RWPE1 (cell line): ENCODE measurements at regions not wholly inside any gene's neighbourhood (a gene's known extent, or its start where the extent isn't known, plus 50 kb on each side); places are given as distances from the start of the nearest gene placed in this dataset.
"Not testable (repeated sequence)": the region's sequence is repeated elsewhere in the genome, so short reads cannot be mapped to it uniquely, and the experiment has no call there.

Experiments
- CTCF ChIA-PET: fragments of 350-600 bp; sonication (Branson Sonifier 250); formaldehyde crosslinking; extraction: SDS; loops from one replicate; lab custom pipeline; 2021; lab: Yijun Ruan, JAX
- POLR2A ChIA-PET: fragments of 400-600 bp; formaldehyde crosslinking; extraction: SDS; loops from one replicate; lab custom pipeline; 2020; ENCODE audit warnings: antibody characterized with exemption; ENCODE audit not compliant: low non-redundant PET; lab: Yijun Ruan, JAX
- DNase-seq: peaks from one replicate; pipeline ENCODE4 v3.0.0; 2012; ENCODE audit warnings: low spot score
- H3K27ac ChIP-seq: fragments of 450-650 bp; 2 replicates; pipeline ENCODE4 v1.5.1; 2017
- TF ChIP-seq, protein P1 (sequence below): fragments of 450-650 bp; conservative IDR thresholded peaks from 2 replicates; pipeline ENCODE4 v1.5.1; 2017; ENCODE audit warnings: low read depth, mild to moderate bottlenecking

DNA sequence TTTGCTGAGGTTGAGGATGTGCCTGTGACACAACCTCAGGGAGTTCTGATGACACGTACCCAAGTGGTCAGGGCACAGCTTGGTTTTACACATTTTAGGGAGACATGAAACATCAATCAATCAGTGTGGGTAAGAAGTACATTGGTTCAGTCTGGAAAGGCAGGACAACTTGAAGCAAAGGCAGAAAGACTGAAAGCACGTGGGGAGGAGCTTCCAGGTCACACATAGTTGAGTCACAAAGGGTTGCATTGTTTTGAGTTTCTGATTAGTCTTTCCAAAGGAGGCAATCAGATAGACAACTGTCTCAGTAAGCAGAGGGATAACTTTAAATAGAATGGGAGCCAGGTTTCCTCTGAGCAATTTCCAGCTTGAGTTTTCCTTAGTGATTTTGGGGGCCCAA is 1910.0 kb upstream of the AGA start:
- DNase-seq, result no peak
- ChIA-PET CTCF (no interaction called here), POLR2A (no interaction called here)

DNA sequence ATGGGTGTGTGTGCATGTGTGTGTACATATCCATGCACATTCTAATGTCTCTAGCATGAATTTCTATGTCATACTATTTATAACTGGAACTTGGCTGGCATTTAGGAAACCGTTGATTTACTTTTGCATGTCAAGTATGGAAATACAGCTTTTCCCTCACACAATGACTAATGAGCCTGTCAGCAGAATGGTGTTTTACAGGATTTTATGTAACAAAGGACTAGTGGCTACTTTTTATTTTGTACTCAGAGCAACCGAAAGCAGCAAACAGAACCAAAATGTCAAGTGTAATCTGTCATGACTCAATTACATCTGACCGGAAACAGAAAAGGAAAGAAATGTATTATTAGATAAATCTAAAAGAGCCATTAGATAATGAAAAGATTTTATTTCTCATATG is 1911.5 kb upstream of the AGA start:
- TF ChIP-seq, protein P1, sequence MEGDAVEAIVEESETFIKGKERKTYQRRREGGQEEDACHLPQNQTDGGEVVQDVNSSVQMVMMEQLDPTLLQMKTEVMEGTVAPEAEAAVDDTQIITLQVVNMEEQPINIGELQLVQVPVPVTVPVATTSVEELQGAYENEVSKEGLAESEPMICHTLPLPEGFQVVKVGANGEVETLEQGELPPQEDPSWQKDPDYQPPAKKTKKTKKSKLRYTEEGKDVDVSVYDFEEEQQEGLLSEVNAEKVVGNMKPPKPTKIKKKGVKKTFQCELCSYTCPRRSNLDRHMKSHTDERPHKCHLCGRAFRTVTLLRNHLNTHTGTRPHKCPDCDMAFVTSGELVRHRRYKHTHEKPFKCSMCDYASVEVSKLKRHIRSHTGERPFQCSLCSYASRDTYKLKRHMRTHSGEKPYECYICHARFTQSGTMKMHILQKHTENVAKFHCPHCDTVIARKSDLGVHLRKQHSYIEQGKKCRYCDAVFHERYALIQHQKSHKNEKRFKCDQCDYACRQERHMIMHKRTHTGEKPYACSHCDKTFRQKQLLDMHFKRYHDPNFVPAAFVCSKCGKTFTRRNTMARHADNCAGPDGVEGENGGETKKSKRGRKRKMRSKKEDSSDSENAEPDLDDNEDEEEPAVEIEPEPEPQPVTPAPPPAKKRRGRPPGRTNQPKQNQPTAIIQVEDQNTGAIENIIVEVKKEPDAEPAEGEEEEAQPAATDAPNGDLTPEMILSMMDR, result no peak
- ChIA-PET CTCF (no interaction called here), POLR2A (no interaction called here)
- H3K27ac ChIP-seq, result no peak overlapping the region
- no peak for DNase-seq

More for the DNA sequence above, 1910.0 kb upstream of the AGA start:
- H3K27ac ChIP-seq, result no peak overlapping the region
- TF ChIP-seq, protein P1, result no peak

DNA sequence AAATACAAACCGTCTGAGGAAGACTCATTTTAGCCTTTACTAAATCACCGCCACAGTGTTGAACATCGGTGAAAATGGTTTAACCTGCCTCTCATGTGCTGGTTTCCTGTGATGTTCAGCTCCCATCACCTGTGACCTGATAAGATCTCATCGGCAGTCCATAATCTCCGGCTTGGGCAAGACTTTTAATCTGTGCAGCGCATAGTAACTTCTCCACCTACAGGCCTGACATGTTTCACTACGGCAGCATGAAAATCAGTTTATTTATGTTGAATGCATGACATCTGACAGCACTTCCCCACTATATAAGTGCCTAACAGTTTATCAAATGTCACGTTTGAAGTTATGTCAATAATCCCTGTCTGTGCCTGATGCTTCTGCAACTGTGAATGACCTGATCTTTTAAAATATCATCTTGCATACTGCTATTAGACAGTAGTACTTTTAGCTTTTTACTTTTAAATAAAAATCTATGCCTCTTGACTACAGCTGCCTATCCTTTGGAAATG is 1919.8 kb upstream of the AGA start:
- DNase-seq, result no peak
- TF ChIP-seq, protein P1, result no peak
- POLR2A ChIA-PET, result no interaction called here
- CTCF ChIA-PET, result no interaction called here
- no peak overlapping the region for H3K27ac ChIP-seq

DNA sequence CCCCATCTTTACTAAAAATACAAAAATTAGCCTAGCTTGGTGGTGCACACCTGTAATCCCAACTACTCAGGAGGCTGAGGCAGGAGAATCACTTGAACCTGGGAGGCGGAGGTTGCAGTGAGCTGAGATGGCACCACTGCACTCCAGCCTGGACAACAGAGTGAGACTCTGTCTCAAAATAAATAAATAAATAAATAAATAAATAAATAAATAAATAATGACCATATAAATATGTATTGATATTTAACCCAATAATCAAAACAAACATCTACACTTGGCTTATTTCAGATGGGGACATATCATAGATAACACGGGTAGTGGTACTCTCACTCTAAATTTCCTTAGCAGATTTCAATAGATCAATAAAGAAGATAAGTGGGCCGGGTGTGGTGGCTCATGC is 1923.7 kb upstream of the AGA start:
- DNase-seq, H3K27ac ChIP-seq, POLR2A ChIA-PET, CTCF ChIA-PET: not testable (repeated sequence)

DNA sequence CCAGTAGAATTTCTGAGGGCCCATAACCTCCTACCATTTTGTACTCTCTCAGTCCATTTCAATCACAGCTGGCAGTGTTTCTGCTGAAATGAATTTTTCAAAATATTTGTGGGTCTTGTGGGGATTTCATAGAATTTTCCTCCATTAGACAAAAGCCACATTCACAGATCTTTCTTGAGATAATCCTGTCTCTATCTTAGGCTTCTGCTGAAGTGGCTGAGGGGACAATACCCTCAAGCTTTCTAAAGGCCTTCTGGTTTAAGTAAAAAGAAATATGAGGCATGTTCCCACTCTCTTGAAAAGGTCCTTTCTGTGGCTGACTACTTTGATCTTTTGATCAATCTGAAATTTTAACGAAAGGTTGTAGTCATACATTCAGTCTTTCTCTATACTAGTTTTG is 1930.0 kb upstream of the AGA start:
- TF ChIP-seq, protein P1, result no peak
- DNase-seq, result no peak
- ChIA-PET POLR2A (no interaction called here), CTCF (no interaction called here)
- H3K27ac ChIP-seq, result no peak overlapping the region

DNA sequence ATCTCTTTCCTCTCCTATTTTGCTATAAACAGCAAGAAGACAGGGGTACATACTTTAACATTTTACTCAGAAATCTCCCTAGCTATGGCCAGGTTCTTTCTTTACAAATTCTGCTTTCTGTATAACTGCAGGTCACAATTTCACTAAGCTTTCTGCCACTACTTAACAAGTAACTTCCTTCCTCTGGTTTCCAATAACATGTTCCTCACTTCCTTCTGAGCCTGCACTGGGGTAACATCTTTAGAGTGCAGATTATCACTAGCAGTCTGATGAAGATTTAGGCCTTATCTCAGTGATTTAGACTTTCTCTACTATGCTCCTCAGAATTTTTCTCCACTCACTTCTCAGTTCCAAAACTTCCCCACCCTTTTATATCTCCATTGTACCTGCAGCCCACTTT is 1930.5 kb upstream of the AGA start:
- TF ChIP-seq, protein P1, result no peak
- no peak overlapping the region for H3K27ac ChIP-seq
- DNase-seq, result no peak
- ChIA-PET POLR2A (no interaction called here), CTCF (no interaction called here)

DNA sequence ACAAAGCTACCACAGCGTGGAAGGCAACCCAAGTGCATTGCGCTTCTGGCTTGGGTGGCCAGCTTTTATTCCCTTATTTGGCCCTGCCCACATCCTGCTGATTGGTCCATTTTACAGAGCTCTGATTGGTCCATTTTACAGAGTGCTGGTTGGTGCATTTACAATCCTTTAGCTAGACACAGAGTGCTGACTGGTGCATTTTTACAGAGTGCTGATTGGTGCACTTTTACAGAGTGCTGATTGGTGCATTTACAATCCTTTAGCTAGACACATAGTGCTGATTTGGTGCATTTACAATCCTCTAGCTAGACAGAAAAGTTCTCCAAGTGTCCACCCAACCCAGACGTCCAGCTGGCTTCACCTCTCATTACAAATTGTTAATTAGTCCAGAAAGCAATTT is 1936.6 kb upstream of the AGA start:
- POLR2A ChIA-PET, H3K27ac ChIP-seq, DNase-seq, CTCF ChIA-PET: not testable (repeated sequence)

DNA sequence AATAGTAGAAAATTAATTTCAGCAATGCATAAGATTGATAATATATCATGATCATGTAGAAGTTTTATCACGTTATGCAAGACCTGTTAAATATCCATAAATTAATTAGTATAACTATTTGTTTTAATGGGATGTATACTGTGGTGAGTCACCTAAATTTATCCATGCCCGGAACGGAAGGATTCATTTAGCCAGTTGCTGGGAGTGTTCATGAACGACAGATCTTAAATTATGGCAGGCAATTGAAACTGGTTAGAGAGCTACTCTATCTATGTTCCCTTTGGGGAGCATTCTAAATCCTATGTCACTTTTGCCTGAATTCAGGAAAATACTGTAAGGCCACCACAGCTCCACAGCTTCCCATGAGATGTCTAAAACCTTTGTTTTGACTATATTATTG is 1950.5 kb upstream of the AGA start:
- no peak overlapping the region for H3K27ac ChIP-seq
- POLR2A ChIA-PET, result no interaction called here
- CTCF ChIA-PET, result no interaction called here
- DNase-seq, result no peak
- TF ChIP-seq, protein P1, result no peak
